ENCODE measurements at regions not wholly inside any gene's neighbourhood (a gene's known extent, or its start where the extent isn't known, plus 50 kb on each side); places are given as distances from the start of the nearest gene placed in this dataset.

- DNase-seq, result no peak
Measured at GRCh38 chrX:147710301-147710700, 201.4 kb upstream of the FMR1 start.

DNA sequence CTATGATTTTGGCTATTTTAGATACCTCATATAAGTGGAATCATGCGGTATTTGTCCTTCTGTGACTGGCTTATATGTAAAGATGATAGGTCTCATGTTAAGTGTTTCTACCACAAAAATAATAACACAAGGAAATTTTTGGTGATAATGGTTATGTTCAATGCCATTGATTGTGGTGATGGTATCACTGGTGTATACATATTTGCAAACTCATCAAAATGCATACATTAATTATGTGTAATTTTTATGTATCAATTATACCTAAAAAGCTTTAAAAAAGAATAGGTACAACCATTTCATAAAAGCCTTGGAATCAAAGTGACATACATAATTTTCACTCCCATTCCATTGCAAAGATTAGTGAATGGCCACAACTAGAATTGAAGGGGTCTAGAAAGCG lies 178.3 kb upstream of the FMR1 start:
- no peak for DNase-seq

- no peak for DNase-seq
Measured at GRCh38 chrX:147735364-147735763, 176.4 kb upstream of the FMR1 start.

DNA sequence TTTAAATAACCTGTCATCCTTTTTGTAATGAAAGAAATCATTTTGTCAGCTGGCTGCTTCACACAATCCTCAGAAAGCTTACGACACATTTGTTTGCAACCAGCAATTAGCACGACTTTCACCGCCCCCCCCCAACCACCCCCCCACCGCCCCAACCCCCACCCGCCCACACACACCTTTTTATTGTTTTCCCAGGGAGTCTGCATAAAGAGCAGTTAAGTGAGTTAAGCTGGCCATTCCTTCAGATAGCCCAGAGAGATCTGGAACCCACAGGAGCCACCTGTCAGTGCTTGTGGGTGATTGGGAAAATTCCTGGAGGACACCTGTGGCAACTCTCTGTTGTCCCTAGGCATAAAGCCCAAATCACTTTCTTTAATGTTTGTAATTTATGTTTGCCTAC lies 175.7 kb upstream of the FMR1 start:
- no peak for DNase-seq

GRCh38 chrX:147737690-147738089 lies 174.0 kb upstream of the FMR1 start:
- DNase-seq, result no peak

DNA sequence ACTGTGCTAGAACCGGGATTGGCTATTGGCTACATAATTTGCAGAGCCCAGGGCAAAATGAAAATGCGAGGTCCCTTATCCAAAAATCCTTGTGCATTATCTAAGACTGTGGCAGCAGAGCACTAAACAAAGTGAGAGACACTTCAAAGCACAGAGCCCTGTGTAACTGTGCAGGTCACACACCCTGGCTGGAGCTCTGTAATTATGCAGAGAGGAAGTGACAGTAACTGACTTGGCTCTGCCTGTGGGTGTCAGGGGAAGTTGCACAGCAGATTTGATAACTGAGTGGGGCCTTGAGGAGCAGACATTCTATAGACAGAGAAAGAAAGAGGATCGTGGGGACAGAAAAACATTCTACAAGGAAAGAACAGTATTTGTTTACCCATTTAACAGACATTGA lies 173.5 kb upstream of the FMR1 start:
- no peak for DNase-seq

GRCh38 chrX:147739196-147739595 lies 172.5 kb upstream of the FMR1 start:
- DNase-seq, result no peak

- DNase-seq, result no peak
Measured at GRCh38 chrX:147741776-147742175, 169.9 kb upstream of the FMR1 start.

DNA sequence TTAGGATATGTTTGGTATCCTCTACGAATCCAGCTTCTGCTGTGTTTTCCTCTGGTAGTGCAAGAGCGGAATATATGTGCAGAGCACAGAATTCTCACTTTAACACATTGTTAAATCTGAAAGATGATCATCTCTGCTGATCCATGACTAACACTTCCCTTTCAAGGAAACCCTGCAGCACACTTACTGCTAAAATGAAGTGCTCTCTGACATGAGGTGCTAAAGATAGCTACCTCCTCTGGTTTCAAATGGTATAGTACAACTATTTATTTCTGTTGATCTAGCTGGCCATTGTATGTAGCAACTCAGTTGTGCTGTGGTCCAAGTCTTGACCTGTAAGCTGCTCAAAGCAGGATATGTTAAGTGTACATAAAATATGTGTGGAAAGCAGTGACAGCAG lies 162.4 kb upstream of the FMR1 start:
- DNase-seq, result no peak

DNA sequence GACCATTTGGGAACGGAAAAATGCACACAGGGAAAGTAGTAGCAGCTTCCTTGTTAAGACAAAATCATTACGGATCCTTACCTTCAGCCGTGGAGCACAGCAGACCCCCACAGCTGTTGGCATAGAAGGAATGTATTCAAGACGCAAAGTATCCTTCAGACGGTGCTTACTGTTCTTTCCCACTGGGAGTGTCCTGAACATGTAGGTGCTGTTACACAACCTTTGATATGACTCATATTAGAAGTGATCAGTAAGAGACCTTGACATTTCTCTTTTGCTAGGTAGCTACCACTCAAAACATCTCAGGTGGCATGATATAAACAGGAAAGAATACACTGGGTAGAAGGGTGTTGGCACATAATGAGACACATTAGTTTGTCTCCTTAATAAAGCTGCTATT lies 154.0 kb upstream of the FMR1 start:
- no peak for DNase-seq

DNA sequence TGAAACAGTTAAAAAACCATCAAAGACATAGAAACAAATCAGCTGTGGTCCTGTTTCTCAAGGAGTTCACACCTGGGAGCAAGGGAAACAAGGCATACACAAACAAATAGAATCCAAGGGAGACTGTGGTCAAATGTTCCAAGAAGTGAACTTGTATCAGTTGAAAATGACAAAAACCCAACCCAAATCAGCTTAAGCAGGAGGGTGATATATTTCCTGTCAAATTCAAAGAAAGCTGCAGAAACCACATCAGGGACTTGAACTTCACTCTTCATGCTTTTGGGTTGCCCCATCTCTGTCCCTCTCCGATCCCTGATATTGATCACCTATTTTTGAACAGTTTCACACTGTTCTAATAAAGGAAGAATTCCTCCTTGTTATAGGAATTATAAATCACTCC lies 148.6 kb upstream of the FMR1 start:
- no peak for DNase-seq

GRCh38 chrX:147764868-147765267 lies 146.9 kb upstream of the FMR1 start:
- DNase-seq, result no peak

DNA sequence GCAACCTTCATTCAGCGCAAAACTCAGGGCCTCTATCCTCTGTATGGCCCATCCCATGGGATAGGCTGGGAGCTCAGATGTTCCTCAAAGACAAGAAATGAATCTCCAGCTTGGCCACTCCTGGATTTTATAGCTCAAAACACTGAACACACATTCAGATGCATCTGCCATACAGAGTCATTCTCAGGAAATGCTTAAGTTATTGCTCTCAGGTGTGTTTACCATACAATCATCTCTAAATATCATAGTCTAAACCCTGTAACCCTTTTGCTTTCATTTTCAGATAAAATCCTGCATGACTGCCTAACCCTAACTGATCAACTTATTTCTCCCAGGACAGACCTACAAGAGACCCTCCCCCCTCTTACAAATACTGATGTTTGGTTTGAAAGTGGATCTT lies 140.9 kb upstream of the FMR1 start:
- no peak for DNase-seq

GRCh38 chrX:147776988-147777387 lies 134.7 kb upstream of the FMR1 start:
- no peak for DNase-seq

- no peak for DNase-seq
Measured at GRCh38 chrX:147779173-147779572, 132.5 kb upstream of the FMR1 start.

DNA sequence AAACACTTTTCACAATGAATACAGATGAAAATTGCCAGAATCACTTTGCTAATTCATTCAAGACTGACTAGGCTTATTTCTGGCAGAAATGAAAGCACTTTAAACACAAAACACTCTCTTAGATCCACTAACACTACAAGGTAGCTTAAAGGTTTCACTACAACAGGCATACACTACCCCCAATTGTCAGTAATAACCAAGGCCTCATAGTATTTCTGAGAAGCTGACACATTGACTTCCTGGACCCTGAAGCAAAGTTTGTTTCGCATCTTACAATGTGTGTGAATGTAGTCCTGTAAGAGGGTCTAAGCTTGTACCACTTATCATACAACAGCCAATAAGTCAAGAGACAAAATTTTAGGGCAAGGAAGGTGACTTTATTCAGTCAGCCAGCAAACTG lies 129.9 kb upstream of the FMR1 start:
- no peak for DNase-seq

- no peak for DNase-seq
Measured at GRCh38 chrX:147788641-147789350, 122.9 kb upstream of the FMR1 start.

DNA sequence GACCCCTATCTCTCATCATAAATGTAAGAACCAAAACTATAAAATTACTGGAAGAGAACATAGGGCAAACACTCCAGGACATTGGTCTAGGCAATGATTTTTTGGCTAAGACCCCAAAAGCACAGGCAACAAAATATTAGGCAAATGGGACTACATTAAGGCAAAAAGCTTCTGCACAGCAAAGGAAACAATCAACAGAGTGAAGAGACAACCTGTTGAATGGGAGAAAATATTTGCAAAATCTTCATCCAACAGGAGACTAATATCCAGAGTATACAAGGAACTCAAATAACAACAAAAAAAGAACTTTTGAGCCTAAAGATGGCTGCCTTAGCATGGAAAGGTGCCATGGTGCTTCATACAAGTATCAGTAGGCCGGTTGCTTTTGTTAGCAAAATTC lies 111.1 kb upstream of the FMR1 start:
- no peak for DNase-seq

DNA sequence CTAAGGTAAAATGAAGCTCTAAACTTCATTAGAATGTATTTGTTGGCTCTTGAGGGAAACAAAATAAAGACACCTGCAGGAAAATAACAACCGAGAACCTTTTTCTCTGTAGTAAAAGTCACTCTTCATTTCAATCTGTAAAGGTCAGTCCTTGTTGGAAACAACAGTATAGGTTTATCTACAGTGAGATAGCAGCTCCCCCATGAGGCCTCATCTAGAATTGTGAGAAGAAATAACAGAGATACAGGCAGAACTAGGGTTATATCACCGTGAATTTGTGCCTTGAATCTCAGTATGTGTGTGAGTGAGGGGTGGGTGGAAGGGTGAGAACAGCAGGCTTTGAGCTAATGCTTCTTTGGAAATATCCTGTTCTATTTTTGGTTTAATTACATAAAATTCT lies 107.8 kb upstream of the FMR1 start:
- peak; percentile 38 for DNase-seq

DNA sequence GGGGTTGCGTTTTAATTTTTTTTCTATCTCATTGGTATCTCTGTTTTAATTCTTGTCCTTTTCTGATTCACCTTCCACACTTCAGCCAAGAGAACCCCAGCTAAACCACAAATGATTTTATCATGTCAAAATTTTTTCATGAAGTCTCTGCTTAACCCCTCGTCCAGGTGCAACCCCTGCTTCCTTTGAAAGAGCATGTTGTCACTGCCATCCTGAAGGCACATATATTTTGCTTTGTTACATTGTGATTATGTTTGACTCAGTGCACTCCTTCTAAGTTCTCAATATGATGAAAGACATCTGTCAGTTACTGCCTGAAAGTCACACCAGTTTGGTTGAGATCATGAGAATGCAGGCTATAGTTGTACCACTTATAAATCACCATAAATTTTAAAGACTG lies 99.9 kb upstream of the FMR1 start:
- no peak for DNase-seq

GRCh38 chrX:147827070-147827469 lies 84.6 kb upstream of the FMR1 start:
- DNase-seq, result no peak

GRCh38 chrX:147828719-147829118 lies 83.0 kb upstream of the FMR1 start:
- no peak for DNase-seq

DNA sequence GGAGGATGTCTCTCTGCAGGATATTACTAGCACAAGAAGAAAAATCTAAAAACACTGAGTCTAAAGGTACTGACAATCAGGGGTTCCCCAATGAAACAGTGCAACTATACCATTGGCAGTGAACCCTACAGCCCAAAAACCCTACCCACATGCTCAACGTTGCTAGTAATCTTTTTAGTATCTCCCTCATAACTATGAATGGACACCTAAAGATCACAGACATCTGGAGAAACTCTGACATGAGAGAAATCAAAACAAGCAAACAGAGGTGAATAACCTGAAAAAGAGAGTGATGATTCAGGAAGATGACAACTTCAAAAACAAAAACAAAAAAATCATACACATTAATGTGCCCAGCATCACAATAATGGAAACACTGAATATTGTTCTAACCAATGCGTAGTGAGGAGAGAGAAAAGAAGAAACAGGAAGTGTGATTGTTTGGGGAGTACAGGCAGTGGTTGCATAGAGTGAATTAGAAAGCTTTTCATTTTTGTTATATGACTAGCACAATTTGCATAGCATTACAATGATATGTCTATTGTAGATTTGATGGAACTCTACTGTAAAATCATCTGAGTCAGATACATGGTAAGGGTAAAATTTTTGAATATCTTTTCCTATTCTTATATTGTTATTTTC lies 78.9 kb upstream of the FMR1 start:
- no peak for DNase-seq

DNA sequence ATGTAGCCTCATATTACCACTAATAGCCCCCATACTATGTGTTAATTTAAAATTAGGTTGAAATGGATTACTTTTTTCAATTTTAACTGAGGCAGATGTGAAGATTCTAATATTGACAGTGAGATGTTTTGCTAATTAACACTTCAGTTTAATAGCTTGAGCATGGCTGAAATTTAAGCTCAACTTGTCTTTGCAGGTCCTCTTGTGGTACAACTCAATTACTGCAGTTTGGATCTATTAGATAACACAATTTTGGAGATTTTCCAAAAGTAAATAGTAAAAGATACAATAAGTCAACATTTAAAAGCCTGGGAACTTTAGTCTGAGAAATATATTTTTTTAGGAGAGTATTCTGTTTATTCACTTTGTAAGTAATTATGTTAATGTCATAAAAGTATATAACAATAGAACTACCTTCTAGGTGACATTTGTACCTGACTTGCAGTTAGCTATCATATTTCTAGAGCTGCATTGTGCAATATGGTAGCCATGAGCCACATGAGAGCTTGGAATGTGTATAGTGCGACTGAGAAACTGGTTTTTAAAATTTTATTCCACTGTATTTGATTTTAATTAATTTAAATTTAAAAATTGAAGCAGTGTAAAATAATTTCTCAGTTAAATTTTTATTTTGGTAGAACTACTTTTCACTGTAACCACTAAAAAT lies 73.1 kb upstream of the FMR1 start:
- peak; percentile 3 for DNase-seq

- DNase-seq, result no peak
Measured at GRCh38 chrX:147846676-147847075, 65.0 kb upstream of the FMR1 start.

Data from DMS 273 treated with DMSO at 0.1 percent for 48 hours (cell line).